ENCODE measurements at regions not wholly inside any gene's neighbourhood (a gene's known extent, or its start where the extent isn't known, plus 50 kb on each side); places are given as distances from the start of the nearest gene placed in this dataset.

DNA sequence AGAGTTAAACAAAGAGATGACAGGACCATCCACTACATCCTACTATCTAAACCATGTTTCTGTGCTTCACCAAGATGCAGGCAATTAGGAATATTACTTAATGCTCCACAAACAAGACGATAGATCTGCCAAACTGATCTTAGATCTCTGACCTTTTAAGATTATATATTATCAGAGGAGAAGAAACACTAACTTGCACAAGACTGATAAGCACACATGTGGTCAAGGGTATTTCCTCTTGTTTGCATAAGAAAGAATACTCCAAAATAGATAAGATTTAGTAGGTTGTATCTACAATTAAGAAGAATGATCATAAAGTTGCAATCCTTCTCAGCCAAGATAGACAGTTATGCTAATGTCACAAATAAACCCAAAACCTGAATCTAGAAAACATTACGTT, 601.0 kb upstream of the ACO1 start:
- H3K4me3 ChIP-seq (ENCODE audit: low read length), result no peak overlapping the region
- TF ChIP-seq, protein P1, sequence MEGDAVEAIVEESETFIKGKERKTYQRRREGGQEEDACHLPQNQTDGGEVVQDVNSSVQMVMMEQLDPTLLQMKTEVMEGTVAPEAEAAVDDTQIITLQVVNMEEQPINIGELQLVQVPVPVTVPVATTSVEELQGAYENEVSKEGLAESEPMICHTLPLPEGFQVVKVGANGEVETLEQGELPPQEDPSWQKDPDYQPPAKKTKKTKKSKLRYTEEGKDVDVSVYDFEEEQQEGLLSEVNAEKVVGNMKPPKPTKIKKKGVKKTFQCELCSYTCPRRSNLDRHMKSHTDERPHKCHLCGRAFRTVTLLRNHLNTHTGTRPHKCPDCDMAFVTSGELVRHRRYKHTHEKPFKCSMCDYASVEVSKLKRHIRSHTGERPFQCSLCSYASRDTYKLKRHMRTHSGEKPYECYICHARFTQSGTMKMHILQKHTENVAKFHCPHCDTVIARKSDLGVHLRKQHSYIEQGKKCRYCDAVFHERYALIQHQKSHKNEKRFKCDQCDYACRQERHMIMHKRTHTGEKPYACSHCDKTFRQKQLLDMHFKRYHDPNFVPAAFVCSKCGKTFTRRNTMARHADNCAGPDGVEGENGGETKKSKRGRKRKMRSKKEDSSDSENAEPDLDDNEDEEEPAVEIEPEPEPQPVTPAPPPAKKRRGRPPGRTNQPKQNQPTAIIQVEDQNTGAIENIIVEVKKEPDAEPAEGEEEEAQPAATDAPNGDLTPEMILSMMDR (conservative IDR thresholded peaks at IDR 0.05), result no peak
- no peak overlapping the region for H3K27ac ChIP-seq (ENCODE audit: low read depth, low read length)
- H3K27me3 ChIP-seq (ENCODE audit: control insufficient read depth, insufficient read depth, low read length, poor library complexity, severe bottlenecking), result no peaks in the 10 kb centered on the region
- H3K27me3 Mint-ChIP-seq (ENCODE audit: insufficient read depth), result no peaks in the 10 kb centered on the region
- DNase-seq, result no peak
- WGBS, 2 experiments (ENCODE audit: insufficient coverage in 1 of 2, insufficient read length in 1 of 2), result 88 to 91% methylated on average over 1 to 2 of the region's 2 CpGs
- peaks cover 5% of the 10 kb centered on the region for H3K36me3 Mint-ChIP-seq (ENCODE audit: low read depth)
- no peak overlapping the region for H3K27ac Mint-ChIP-seq
- no peaks in the 10 kb centered on the region for H3K4me1 ChIP-seq (ENCODE audit: control insufficient read depth, insufficient read depth, low read length)
- no peaks in the 10 kb centered on the region for H3K4me1 Mint-ChIP-seq
- H3K9me3 Mint-ChIP-seq, result peaks cover 37% of the 10 kb centered on the region
- no peak overlapping the region for H3K4me3 Mint-ChIP-seq
- H3K9me3 ChIP-seq (ENCODE audit: control insufficient read depth, low read length), result peaks cover 34% of the 10 kb centered on the region
- H3K36me3 ChIP-seq (ENCODE audit: control insufficient read depth, insufficient read depth, low read length), result no peaks in the 10 kb centered on the region
- H3K9ac ChIP-seq (ENCODE audit: extremely low read depth, low read length, poor library complexity, severe bottlenecking), result no peak overlapping the region

DNA sequence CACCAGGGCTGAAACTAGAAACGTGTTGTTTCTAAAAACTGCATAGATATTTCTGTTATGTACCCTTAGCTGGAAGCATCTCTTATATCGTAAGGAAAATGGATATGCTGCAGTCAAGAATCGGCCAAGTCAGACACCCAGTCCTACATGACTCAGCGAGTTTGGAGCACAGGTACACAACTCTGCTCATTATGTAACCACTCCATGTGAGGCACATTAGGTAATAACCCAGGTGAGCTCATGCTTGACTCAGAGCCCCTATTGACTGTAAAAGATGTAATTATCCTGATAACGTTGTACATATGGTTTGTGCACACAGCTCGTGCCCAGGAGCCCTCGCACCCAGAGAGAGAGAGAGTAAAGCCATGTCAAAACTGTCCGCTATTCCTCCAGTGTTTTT, 593.7 kb upstream of the ACO1 start:
- Histone ChIP-seq H3K27me3 (ENCODE audit: control insufficient read depth, insufficient read depth, low read length, poor library complexity, severe bottlenecking) (no peaks in the 10 kb centered on the region), H3K36me3 (ENCODE audit: control insufficient read depth, insufficient read depth, low read length) (no peaks in the 10 kb centered on the region), H3K4me3 (ENCODE audit: low read length) (no peak overlapping the region), H3K9me3 (ENCODE audit: control insufficient read depth, low read length) (no peaks in the 10 kb centered on the region), H3K9ac (ENCODE audit: extremely low read depth, low read length, poor library complexity, severe bottlenecking) (no peak overlapping the region), H3K4me1 (ENCODE audit: control insufficient read depth, insufficient read depth, low read length) (no peaks in the 10 kb centered on the region), H3K27ac (ENCODE audit: low read depth, low read length) (no peak overlapping the region)
- Mint-ChIP-seq H3K27me3 (ENCODE audit: insufficient read depth) (no peaks in the 10 kb centered on the region), H3K4me3 (no peak overlapping the region), H3K36me3 (ENCODE audit: low read depth) (no peaks in the 10 kb centered on the region), H3K9me3 (no peaks in the 10 kb centered on the region), H3K4me1 (no peaks in the 10 kb centered on the region), H3K27ac (no peak overlapping the region)
- DNase-seq, result no peak
- TF ChIP-seq, protein P1 (conservative IDR thresholded peaks at IDR 0.05), result no peak
- 93 to 95% methylated on average over 7 to 8 of the region's 8 CpGs for WGBS, 2 experiments (ENCODE audit: insufficient coverage in 1 of 2, insufficient read length in 1 of 2)

DNA sequence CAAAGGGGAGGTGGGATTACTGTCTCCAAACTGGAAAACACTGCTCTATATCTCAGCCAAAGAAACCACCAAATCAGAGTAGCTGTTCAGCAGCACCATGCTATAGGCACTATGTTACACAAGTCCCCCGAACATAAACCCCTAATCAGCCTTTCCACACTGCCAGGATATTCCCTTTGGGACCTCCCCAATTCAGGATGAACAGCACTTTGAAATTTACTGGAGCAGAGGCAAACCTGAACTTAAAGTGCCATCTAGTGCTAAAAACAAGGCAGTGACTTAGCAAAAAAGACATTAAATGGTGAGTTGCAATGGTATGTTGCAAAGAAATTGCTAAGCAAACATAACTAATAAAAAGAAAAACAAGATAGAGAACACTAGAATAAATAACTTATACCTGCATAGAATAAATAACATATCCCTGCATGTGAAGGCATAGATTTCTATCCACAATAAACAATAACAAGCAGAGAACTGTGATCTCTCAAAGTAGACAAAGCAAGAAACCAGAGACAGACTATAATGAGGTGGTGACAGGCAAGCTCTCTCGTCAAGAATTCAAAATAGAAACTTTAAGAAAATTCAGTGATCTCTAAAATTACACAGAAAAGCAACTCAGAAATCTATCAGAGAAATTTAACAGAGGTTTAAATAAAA, 584.4 kb upstream of the ACO1 start:
- Histone ChIP-seq H3K36me3 (ENCODE audit: control insufficient read depth, insufficient read depth, low read length) (no peaks in the 10 kb centered on the region), H3K9ac (ENCODE audit: extremely low read depth, low read length, poor library complexity, severe bottlenecking) (no peak overlapping the region), H3K9me3 (ENCODE audit: control insufficient read depth, low read length) (no peaks in the 10 kb centered on the region), H3K27me3 (ENCODE audit: control insufficient read depth, insufficient read depth, low read length, poor library complexity, severe bottlenecking) (no peaks in the 10 kb centered on the region), H3K4me3 (ENCODE audit: low read length) (no peak overlapping the region), H3K27ac (ENCODE audit: low read depth, low read length) (no peak overlapping the region), H3K4me1 (ENCODE audit: control insufficient read depth, insufficient read depth, low read length) (no peaks in the 10 kb centered on the region)
- TF ChIP-seq, protein P1 (conservative IDR thresholded peaks at IDR 0.05), result peak; percentile 85
- peak; percentile 63 for DNase-seq
- WGBS, 2 experiments (ENCODE audit: insufficient coverage in 1 of 2, insufficient read length in 1 of 2), result 83% methylated on average over 2 of the region's 2 CpGs; no CpG with 5 or more reads in 1 of the 2 experiments
- Mint-ChIP-seq H3K27me3 (ENCODE audit: insufficient read depth) (no peaks in the 10 kb centered on the region), H3K4me1 (peaks cover 3% of the 10 kb centered on the region), H3K27ac (no peak overlapping the region), H3K9me3 (peaks cover 2% of the 10 kb centered on the region), H3K4me3 (no peak overlapping the region), H3K36me3 (ENCODE audit: low read depth) (no peaks in the 10 kb centered on the region)
